ENCODE measurements at regions not wholly inside any gene's neighbourhood (a gene's known extent, or its start where the extent isn't known, plus 50 kb on each side); places are given as distances from the start of the nearest gene placed in this dataset.

DNA sequence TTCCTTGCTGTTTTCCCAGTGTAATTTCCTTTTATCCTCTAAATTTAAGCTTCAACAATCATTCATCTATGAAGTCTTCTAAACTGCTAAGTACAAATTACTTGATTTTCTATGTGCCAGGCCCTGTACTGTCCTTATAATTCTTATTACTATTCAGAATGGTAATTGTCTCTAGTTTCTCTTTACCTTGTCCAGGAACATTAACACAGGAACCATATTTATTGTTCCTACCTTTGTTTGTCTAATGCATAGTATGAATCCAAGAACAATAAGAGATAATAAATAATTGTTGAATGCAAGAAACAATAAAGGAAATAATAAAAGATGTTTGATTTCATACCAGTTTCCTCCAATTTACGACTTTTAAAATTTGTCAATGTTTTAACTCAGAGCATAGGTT, 1083.2 kb downstream of the ROBO2 start:
- DNase-seq (ENCODE audit: low read depth in 2 of 2), result no peak
- Histone ChIP-seq H3K79me2 (ENCODE audit: control insufficient read depth, insufficient read depth, low read length) (no peaks in the 10 kb centered on the region), H3K4me3 (replicated peaks in 1 of 4; ENCODE audit: control extremely low read depth in 1 of 4, insufficient read depth in 1 of 4, low read depth in 3 of 4, low read length in 4 of 4) (no peak overlapping the region), H3K4me2 (ENCODE audit: extremely low read depth, insufficient read depth, low read length) (no peak overlapping the region), H4K20me1 (ENCODE audit: control insufficient read depth, extremely low read depth, insufficient read depth, low read length) (no peaks in the 10 kb centered on the region), H3K9me3 (ENCODE audit: control insufficient read depth, insufficient read depth, low read depth, low read length) (no peaks in the 10 kb centered on the region), H2AFZ (ENCODE audit: low read length) (no peak overlapping the region), H3K9ac (ENCODE audit: insufficient read depth, low read length) (no peak overlapping the region), H3K4me1 (ENCODE audit: control insufficient read depth, extremely low read depth, insufficient read depth, low read length) (no peaks in the 10 kb centered on the region), H3K27me3 (ENCODE audit: control insufficient read depth, insufficient read depth, low read length) (no peaks in the 10 kb centered on the region), H3K36me3 (ENCODE audit: control insufficient read depth, insufficient read depth, low read length) (no peaks in the 10 kb centered on the region), H3K27ac (ENCODE audit: insufficient read depth, low read length) (no peak overlapping the region)
- TF ChIP-seq, protein P1, sequence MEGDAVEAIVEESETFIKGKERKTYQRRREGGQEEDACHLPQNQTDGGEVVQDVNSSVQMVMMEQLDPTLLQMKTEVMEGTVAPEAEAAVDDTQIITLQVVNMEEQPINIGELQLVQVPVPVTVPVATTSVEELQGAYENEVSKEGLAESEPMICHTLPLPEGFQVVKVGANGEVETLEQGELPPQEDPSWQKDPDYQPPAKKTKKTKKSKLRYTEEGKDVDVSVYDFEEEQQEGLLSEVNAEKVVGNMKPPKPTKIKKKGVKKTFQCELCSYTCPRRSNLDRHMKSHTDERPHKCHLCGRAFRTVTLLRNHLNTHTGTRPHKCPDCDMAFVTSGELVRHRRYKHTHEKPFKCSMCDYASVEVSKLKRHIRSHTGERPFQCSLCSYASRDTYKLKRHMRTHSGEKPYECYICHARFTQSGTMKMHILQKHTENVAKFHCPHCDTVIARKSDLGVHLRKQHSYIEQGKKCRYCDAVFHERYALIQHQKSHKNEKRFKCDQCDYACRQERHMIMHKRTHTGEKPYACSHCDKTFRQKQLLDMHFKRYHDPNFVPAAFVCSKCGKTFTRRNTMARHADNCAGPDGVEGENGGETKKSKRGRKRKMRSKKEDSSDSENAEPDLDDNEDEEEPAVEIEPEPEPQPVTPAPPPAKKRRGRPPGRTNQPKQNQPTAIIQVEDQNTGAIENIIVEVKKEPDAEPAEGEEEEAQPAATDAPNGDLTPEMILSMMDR (conservative IDR thresholded peaks at IDR 0.05 in 1 of 2, IDR thresholded peaks at IDR 0.05 in 1 of 2; ENCODE audit: low read depth in 1 of 2, low read length in 2 of 2), result no peak
- TF ChIP-seq EZH2 (IDR thresholded peaks at IDR 0.05; ENCODE audit: low read length, missing control alignments), result no peak

DNA sequence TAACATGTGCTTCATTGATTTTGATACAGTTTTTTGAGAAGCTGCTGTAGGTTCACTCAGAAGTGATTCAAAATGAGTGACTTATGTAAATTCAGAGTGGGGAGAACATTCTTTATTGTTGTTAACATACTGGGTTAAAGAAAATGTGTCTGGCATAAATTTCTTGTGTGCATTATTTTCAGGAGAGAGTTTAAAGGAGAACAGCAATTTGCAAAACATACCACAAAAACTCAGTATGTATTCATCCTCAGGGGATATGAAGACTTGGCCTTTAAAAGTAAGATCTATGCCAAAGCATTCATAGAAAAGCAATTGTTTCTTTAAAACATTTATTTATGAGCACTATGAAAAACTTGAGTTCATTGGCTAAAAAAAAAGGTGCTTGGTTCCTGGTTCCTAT, 1089.8 kb downstream of the ROBO2 start:
- no peaks in the 10 kb centered on the region for H3K36me3 ChIP-seq (ENCODE audit: control insufficient read depth, insufficient read depth, low read length)
- no peaks in the 10 kb centered on the region for H4K20me1 ChIP-seq (ENCODE audit: control insufficient read depth, extremely low read depth, insufficient read depth, low read length)
- H3K9ac ChIP-seq (ENCODE audit: insufficient read depth, low read length), result no peak overlapping the region
- H3K4me3 ChIP-seq (replicated peaks in 1 of 4; ENCODE audit: control extremely low read depth in 1 of 4, insufficient read depth in 1 of 4, low read depth in 3 of 4, low read length in 4 of 4), result no peak overlapping the region
- H2AFZ ChIP-seq (ENCODE audit: low read length), result no peak overlapping the region
- no peaks in the 10 kb centered on the region for H3K9me3 ChIP-seq (ENCODE audit: control insufficient read depth, insufficient read depth, low read depth, low read length)
- H3K79me2 ChIP-seq (ENCODE audit: control insufficient read depth, insufficient read depth, low read length), result no peaks in the 10 kb centered on the region
- H3K27ac ChIP-seq (ENCODE audit: insufficient read depth, low read length), result no peak overlapping the region
- no peaks in the 10 kb centered on the region for H3K4me1 ChIP-seq (ENCODE audit: control insufficient read depth, extremely low read depth, insufficient read depth, low read length)
- no peak for DNase-seq (ENCODE audit: low read depth in 2 of 2)
- H3K27me3 ChIP-seq (ENCODE audit: control insufficient read depth, insufficient read depth, low read length), result no peaks in the 10 kb centered on the region
- H3K4me2 ChIP-seq (ENCODE audit: extremely low read depth, insufficient read depth, low read length), result no peak overlapping the region
- no peak for TF ChIP-seq EZH2 (IDR thresholded peaks at IDR 0.05; ENCODE audit: low read length, missing control alignments)
- TF ChIP-seq, protein P1 (conservative IDR thresholded peaks at IDR 0.05 in 1 of 2, IDR thresholded peaks at IDR 0.05 in 1 of 2; ENCODE audit: low read depth in 1 of 2, low read length in 2 of 2), result no peak

DNA sequence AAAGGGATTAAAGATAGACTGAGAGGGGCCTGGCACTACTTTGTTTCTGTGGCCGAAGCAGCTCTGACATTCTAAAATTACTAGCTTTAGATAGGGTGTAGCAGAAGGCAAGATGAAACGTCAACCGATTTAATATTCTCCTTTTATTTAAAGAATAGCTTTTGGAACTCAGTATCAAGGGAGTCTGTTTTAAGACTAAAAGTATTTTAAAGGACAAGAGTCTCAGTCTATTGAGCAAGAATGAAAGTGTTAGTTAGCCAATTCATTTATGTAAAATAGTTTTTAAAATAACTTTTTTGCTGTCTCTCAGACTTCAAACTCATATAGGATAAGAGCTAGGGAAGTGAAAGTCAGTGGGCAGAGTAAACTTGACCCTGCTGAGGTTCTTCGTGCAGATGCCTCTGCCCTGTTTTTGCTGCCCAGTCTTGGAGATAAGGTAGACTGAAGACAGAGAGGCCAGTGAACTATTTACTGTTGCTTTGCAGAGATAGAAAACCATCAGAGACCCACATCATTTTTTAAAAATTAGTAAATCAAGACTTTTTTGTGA, 1090.9 kb downstream of the ROBO2 start:
- no peak overlapping the region for H3K4me3 ChIP-seq (replicated peaks in 1 of 4; ENCODE audit: control extremely low read depth in 1 of 4, insufficient read depth in 1 of 4, low read depth in 3 of 4, low read length in 4 of 4)
- H3K9me3 ChIP-seq (ENCODE audit: control insufficient read depth, insufficient read depth, low read depth, low read length), result no peaks in the 10 kb centered on the region
- no peaks in the 10 kb centered on the region for H3K36me3 ChIP-seq (ENCODE audit: control insufficient read depth, insufficient read depth, low read length)
- no peaks in the 10 kb centered on the region for H3K27me3 ChIP-seq (ENCODE audit: control insufficient read depth, insufficient read depth, low read length)
- no peak overlapping the region for H2AFZ ChIP-seq (ENCODE audit: low read length)
- TF ChIP-seq, protein P1 (conservative IDR thresholded peaks at IDR 0.05 in 1 of 2, IDR thresholded peaks at IDR 0.05 in 1 of 2; ENCODE audit: low read depth in 1 of 2, low read length in 2 of 2), result no peak
- no peak for TF ChIP-seq EZH2 (IDR thresholded peaks at IDR 0.05; ENCODE audit: low read length, missing control alignments)
- no peaks in the 10 kb centered on the region for H3K79me2 ChIP-seq (ENCODE audit: control insufficient read depth, insufficient read depth, low read length)
- no peak overlapping the region for H3K27ac ChIP-seq (ENCODE audit: insufficient read depth, low read length)
- H4K20me1 ChIP-seq (ENCODE audit: control insufficient read depth, extremely low read depth, insufficient read depth, low read length), result no peaks in the 10 kb centered on the region
- H3K4me1 ChIP-seq (ENCODE audit: control insufficient read depth, extremely low read depth, insufficient read depth, low read length), result no peaks in the 10 kb centered on the region
- no peak for DNase-seq (ENCODE audit: low read depth in 2 of 2)
- no peak overlapping the region for H3K4me2 ChIP-seq (ENCODE audit: extremely low read depth, insufficient read depth, low read length)
- H3K9ac ChIP-seq (ENCODE audit: insufficient read depth, low read length), result no peak overlapping the region

All from fibroblast of lung (primary cell).